HEK293T (cell line): ENCODE measurements at regions not wholly inside any gene's neighbourhood (a gene's known extent, or its start where the extent isn't known, plus 50 kb on each side); places are given as distances from the start of the nearest gene placed in this dataset.

Experiments
- BHLHE40 ChIP-seq: fragments of 450-650 bp; IDR thresholded peaks from 2 replicates; pipeline ENCODE4 v1.6.1; 2016; ENCODE audit warnings: mild to moderate bottlenecking, moderate library complexity, borderline replicate concordance
- CTBP1 ChIP-seq: fragments of 450-650 bp; IDR thresholded peaks from 2 replicates; pipeline ENCODE4 v1.6.1; 2016; ENCODE audit warnings: borderline replicate concordance
- FOXA1 ChIP-seq: fragments of 450-650 bp; IDR thresholded peaks from 2 replicates; pipeline ENCODE4 v1.6.1; 2016; ENCODE audit warnings: mild to moderate bottlenecking
- FOXK2 ChIP-seq: fragments of 450-650 bp; IDR thresholded peaks from 2 replicates; pipeline ENCODE4 v1.6.1; 2016; ENCODE audit warnings: mild to moderate bottlenecking
- FOXM1 ChIP-seq: fragments of 450-650 bp; IDR thresholded peaks from 2 replicates; pipeline ENCODE4 v1.6.1; 2017; ENCODE audit warnings: mild to moderate bottlenecking, borderline replicate concordance
- L3MBTL2 ChIP-seq: fragments of 450-650 bp; conservative IDR thresholded peaks from 2 replicates; pipeline ENCODE4 v1.6.1; 2016; ENCODE audit warnings: mild to moderate bottlenecking
- LEF1 ChIP-seq: fragments of 450-650 bp; IDR thresholded peaks from 2 replicates; pipeline ENCODE4 v1.6.1; 2017; ENCODE audit warnings: mild to moderate bottlenecking, borderline replicate concordance
- NFRKB ChIP-seq: fragments of 450-650 bp; IDR thresholded peaks from 2 replicates; pipeline ENCODE4 v1.6.1; 2016; ENCODE audit warnings: mild to moderate bottlenecking, moderate library complexity
- SP1 ChIP-seq: fragments of 450-650 bp; IDR thresholded peaks from 2 replicates; pipeline ENCODE4 v1.6.1; 2017
- SUZ12 ChIP-seq: fragments of 450-650 bp; IDR thresholded peaks from 2 replicates; pipeline ENCODE4 v1.6.1; 2016; ENCODE audit warnings: mild to moderate bottlenecking
- TARDBP ChIP-seq: fragments of 450-650 bp; IDR thresholded peaks from 2 replicates; pipeline ENCODE4 v1.6.1; 2016
- ZNF384 ChIP-seq: fragments of 450-650 bp; IDR thresholded peaks from 2 replicates; pipeline ENCODE4 v1.6.1; 2016
- TF ChIP-seq, protein P1 (sequence below): fragments of 450-650 bp; IDR thresholded peaks from 2 replicates; pipeline ENCODE4 v1.6.1; 2016

DNA sequence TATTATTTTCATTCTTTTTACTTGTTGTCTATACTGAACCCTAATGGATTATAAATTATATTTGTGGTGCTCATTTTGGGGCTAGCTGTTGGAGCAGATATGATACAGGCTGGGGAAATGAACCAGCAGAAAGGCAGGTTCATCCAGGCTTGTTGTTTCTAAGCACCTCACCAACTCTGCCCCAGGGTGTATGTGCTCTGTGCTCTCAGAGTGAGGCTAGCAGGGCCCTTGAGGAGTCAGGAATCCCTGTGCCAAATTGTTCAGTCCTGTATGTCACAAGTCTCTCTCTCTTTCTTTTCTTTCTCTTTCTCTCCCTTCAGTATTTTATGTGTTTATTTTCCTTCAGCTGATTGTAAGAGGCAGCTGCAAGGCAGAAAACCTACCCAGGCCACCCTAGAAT, 181.1 kb upstream of the DPP10 start:
- no peak for TF ChIP-seq SP1
- no peak for TF ChIP-seq FOXK2
- no peak for TF ChIP-seq NFRKB
- TF ChIP-seq FOXM1, result no peak
- TF ChIP-seq BHLHE40, result no peak
- TF ChIP-seq SUZ12, result no peak
- TF ChIP-seq CTBP1, result no peak
- no peak for TF ChIP-seq TARDBP
- TF ChIP-seq LEF1, result no peak
- no peak for TF ChIP-seq L3MBTL2
- TF ChIP-seq ZNF384, result no peak
- TF ChIP-seq, protein P1, sequence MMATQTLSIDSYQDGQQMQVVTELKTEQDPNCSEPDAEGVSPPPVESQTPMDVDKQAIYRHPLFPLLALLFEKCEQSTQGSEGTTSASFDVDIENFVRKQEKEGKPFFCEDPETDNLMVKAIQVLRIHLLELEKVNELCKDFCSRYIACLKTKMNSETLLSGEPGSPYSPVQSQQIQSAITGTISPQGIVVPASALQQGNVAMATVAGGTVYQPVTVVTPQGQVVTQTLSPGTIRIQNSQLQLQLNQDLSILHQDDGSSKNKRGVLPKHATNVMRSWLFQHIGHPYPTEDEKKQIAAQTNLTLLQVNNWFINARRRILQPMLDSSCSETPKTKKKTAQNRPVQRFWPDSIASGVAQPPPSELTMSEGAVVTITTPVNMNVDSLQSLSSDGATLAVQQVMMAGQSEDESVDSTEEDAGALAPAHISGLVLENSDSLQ, result no peak
- TF ChIP-seq FOXA1, result no peak
